ENCODE measurements at regions not wholly inside any gene's neighbourhood (a gene's known extent, or its start where the extent isn't known, plus 50 kb on each side); places are given as distances from the start of the nearest gene placed in this dataset.

DNA sequence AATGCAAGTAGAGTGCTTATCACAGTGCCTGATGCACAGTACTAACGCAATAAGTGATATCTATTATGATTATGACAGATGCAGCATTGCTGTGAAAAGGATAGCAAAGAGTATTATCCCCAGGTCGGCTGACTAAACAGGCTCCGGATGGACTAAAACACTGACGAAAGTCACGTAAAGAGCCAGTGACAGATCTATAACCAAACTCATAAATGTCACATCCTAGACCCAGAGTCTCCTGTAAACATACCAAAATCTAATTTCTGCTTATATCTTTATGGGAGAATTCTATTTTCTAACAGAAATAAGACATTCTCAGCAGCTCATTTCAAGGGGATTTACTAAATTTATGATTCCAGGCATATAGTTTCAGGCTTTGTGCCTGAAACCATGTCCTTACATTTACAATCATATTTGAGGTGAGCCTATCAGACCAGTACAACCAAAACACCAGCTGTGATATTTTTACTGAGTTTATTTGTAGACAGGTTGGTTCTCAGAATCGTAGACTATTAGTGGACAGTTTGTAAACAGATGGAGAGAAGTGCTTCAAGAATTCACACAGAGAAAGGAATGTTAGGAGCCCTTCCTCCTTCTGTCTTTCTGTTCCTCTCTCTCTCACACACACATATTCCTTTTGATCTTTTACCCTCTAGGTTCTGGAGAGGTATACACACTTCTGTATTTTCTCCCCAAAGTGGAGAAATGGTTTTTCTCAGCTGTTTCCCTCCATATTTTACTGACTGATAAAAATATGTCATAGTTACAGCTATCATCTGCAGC lies 52.4 kb upstream of the WDR26 start:
- DNase-seq = no peak

DNA sequence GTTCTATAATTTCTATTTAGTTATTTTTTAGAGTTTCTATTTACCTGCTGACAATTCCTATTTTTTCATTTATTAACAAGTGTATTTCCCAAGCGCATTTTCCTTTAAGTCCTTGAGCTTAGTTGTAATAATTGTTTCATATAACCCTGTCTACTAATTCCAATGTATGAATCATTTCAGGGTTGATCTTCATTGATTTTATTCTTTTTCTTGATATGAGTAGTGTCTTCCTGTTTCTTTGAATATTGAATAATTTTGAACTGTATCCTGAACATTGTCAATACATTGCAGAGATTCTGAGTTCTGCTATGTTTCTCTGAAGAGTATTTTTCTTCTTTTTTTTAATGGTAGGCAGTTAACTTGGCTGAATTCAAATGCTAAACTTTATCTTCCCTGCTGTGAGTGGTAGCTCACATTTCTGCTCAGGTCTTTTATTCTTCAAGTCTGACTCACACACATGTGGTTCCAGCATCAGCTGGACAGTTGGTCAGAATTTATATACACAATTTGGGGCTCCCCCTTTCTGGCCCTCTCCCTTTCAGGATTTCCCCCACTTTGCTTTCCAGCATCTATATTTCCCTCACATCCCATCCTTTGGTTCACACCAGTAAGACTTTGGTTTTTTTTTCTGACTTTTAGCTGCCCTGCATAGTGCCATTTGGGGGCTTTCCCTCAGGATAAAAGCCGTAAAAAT lies 54.4 kb upstream of the WDR26 start:
- no peak for DNase-seq

DNA sequence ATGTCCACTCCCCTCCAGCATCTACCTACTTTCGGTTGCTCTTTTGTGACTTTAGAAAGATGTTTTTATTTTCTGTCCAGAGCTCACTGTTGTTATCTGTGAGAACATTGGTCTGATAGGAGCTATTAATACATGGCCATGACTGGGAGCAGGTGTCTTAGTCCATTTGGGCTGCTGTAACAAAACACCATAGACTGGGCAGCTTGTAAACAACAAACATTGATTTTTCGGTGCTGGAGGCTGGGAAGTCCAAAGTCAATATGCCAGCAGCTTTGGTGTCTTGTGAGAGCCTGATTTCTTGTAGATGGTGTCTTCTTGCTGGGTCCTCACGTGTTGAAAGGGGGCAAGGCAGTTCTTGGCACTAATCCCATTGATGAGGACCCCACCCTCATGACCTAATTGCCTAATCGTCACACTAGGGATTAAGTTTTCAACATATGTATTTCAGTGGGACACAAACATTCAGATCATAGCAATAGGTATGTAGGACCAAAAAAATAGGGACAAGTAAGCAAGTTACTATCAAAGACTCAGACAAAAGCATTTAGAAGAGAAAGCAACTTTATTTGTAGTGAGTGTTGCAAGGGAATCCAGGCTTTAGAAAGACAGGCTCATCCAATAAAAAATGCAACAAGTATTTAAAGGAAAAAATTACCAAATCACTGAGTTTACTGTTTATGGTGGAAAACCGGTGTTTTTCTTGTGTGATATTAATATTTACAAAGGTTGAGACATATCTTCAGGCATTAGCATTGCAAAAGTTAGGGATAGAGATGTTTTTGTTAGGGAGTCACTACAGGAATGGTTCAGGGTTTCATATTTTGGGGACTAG lies 55.2 kb upstream of the WDR26 start:
- DNase-seq = no peak

DNA sequence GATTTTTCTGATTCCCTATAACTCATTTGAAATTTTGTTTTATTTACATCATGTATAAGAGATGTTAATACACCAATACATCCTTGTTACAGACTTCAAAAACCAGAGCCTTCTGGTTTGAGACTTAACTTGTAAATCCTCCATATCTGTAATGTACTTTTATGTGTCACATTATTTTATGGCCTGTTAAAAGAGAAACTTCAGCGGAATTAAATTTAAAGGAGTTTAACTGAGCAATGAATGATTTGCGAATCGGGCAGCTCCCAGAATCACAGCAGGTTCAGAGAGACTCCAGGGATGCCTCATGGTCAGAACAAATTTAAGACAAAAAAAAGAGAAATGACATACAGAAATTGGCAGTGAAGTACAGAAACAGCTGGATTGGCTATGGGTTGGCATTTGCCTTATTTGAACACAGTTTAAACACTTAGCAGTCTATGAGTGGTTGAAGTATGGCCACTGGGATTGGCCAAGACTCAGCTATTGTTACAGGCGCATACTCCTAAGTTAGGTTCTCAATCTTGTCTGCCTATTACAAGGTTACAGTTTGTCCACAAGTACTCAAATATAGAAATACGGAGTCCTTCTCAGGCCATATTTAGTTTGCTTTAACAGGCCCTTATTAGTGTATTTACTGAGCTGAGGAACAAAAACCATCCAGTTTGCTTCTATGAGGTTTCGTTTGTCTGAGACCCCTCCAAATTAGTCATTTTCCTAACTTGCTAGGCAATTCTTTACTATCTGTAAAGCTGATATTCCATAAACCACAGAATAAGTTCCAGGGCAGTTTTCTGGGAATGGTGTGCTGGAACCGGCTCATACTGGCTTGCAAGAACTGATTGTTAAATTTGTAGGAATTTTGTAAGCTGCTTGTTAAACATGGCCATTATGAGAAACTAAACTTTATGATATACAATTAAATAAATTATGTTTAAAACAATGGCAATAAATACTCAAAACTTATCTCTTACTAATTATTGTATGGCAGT lies 56.2 kb upstream of the WDR26 start:
- no peak for DNase-seq

DNA sequence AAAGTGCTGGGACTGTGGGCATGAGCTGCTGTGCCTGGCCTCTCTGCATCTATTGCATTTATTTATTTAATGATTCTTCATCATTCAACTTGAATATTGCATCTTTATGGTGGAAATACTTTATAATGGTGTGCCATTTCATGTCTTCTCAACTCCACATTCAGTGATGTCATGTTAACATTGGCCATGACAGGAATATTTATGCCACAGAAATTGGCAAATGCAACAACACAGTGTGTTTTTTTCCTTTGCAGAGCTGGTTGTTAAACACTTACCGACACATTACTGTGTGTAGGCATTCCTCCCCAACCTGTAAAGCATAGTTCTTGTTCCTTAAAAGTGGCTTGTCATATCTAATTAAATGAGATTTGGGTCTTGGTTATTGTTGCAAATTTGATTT lies 57.4 kb upstream of the WDR26 start:
- no peak for DNase-seq

DNA sequence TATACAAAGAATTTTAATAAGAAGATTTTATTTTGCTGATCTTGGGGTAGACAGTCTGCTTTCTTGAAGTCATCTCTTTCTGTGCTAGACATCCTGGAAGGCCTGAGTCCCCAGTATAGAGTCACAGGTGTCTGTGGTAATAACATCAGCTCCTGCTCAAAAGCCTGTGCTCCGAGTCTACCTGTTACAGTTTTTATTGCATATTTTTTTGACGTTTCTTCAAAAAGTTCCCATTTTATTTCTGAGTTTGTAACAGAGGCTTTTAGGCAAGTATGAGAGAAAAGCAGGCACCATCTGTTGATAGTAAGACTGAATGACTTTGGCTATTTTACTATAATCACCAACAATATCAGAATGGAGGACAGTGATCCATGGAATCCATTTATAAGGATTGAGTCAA lies 58.0 kb upstream of the WDR26 start:
- no peak for DNase-seq

DNA sequence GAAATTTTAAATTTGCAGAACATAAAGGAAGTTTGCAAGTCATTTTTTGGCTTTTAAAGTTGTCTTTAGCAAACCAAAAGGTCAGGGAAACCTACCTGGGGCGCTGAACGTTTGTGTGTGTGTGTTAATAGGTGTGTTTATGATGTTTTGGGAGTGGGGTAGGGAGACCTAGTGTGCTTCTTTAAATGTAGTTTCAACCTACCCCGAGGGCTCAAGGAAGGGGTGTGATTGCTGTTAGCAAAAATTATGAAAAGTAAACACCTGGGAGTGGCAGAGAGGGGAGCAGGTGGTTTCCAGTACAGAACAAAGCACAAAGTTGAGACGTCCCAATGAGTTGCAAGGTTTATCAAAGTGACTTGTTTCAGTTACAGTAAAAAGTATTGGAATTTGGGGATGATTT lies 58.7 kb upstream of the WDR26 start:
- no peak for DNase-seq

DNA sequence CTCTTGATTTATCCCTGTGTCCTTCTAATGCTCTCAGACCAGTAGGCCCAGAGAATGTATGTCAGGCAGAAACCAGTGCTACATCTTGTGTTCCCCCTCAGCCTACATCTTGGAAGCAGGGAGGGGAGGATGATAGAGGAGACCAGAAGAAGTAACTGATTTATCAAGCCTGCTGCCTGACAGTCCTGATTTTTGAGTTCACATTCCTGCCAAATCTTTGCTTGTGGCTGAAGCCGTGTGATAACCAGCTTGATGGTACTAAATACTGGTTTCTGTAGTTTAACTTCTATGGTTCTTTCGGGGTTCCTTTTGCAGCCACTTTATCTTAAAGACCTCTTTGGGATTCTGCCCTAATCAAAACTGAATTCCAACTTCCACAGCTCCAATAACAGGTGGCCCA lies 59.7 kb upstream of the WDR26 start:
- DNase-seq = no peak

DNA sequence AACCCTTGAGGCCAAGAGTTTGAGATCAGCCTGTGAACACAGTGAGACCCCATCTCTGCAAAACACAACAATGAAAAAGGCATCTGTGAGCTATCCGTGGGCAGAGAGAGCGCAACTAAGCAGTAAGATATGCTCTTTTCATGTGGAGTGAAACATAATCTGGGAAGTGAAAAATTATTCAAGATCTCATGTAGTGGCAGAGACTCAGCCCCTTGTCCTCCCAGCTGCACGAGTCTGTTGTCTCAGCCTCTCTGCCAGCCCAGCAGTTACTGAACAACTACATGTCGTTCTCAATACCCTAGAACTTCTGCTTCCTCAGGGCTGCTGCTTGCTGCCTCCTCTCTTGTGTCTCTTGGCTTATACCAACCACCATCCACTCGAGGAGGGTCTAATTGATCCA lies 61.3 kb upstream of the WDR26 start:
- no peak for DNase-seq

DNA sequence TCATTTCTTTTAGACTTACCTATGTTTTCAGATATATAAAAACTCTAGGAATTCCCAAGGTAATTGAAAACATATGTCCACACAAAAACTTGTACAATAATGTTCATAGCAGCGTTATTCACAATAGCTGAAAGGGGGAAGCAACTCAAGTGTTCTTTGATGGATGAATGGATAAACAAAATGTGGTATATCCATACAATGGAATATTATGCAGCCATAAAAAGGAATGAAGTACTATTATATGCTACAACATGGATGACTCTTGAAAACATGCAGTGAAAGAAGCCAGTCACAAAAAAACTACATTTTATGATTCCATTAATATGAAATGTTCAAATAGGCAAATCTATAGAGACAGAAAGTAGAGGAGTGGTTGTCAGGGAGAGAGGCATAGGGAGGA lies 62.2 kb upstream of the WDR26 start:
- DNase-seq = no peak

DNA sequence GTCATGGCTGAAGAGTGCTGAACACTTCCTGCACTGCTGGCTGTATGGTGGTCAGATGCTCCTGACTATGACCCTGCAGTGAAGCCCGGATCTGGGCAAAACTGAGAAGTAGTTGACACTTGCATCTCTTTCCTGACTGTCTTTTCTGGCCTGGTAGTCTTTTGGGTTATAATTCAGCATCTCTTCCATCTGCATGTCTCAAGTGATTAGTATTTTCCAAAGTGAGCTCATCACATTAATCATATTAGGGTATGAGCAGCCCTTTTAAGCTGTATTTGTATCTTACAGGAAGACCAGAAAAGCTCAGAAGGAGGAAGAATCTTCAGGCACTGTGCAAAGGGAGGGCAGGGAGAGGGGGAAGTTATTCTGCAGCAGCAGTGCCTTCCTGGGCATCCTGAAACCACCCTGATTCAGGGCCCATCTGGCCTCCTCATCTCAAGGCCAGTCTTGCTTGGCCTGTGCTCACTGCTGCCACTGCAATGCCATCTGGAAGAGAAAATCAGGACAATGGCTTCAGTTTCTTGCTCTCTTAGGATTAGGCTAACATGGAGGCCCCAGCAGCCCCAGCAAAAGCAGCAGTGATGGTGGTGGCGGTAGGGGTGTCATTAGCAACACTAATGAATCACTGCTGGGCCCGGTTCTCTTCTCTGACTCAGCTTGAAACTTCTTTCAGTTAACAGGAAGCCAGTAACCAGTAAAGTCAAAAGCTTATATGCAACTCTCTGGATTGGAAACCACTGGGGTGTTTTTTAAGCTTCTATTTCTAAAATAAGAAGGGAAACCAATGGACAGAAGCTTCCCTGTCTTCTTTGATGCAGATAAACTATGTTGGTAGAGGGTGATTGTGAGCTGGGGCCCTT lies 63.3 kb upstream of the WDR26 start:
- peak; percentile 59 for DNase-seq

DNA sequence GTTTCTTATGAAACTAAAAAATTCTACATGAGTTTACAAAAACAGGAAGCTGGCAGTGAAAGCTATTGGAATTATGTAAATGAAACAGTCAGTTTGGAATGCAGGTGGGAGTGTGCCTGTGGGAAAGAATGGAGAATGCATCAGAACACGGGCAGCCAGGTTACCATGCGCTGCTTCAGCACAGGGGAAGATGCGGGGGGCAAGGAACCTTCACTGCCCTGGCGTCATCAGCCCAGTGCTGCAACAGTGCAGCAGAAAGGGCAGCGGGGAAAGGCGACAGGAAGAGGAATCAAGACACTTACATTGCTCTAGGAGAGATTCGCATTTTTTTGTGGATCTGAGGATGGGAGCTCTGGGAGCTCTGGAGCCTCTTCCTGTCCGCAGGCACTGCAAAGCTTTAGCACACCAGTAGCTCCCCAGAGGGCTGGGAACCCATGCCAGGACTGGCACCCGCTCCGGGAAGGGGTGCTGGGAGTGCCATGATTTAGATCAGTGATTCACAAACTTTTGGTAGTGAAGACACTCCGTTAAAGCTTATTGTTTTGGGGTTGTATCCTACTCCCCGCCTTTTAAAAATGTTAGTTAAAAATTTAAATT lies 64.1 kb upstream of the WDR26 start:
- no peak for DNase-seq

DNA sequence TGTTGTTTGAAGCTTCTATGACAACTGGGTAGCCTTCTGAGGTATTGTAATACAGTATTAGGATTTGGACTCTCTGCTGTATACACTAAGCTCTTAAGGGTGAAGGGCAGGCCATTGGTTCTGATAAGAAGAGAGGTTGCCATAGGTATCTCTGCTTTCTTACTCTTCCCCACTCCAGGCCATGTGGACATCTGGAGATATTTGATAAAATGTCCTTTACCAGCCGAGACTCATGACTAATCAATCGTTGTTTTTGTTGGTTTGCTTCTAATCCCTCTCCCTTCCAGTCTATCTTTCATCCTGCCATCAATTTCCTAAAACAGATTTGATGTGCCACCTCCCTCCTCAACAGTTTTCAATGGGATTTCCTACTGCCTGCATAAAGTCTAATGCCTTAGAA lies 64.6 kb upstream of the WDR26 start:
- no peak for DNase-seq

DNA sequence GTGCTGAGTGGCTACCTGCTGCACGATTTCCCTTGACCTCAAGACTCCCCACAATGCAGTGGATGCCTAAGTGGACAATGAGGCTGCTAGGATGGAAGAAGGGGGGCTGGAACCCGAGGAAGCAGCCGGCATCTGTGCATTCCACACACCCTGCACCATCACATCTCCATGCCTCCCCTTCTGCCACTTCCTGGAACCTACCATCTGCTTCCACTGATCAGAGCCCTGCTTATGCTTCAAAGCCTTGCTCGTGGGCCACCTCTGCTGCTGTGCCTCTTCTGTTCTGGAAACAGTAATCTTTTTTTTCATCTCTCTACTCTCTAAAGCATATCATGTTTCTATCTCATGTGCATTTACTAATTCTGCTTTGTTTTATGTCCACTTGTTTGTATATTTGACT lies 66.2 kb upstream of the WDR26 start:
- DNase-seq = no peak

DNA sequence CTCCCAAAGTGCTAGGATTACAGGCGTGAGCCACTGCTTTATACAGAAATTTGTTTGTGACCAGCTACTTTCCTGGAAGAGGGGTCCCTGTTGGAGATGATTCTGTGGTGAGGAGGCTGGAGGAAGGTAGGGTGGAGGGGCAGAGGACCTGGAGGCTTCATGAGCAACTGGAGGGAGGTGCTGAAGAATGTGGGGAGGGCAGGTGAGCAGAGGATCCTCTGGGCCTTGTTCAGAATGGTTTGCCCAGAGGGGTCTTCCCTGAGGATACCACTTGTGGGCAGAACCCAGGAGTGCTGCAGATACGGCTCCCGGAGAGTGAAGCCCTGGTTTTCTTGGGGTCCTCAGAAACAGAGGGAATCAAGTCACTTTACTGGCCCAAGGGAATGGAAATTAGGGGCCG lies 67.2 kb upstream of the WDR26 start:
- DNase-seq = no peak

DNA sequence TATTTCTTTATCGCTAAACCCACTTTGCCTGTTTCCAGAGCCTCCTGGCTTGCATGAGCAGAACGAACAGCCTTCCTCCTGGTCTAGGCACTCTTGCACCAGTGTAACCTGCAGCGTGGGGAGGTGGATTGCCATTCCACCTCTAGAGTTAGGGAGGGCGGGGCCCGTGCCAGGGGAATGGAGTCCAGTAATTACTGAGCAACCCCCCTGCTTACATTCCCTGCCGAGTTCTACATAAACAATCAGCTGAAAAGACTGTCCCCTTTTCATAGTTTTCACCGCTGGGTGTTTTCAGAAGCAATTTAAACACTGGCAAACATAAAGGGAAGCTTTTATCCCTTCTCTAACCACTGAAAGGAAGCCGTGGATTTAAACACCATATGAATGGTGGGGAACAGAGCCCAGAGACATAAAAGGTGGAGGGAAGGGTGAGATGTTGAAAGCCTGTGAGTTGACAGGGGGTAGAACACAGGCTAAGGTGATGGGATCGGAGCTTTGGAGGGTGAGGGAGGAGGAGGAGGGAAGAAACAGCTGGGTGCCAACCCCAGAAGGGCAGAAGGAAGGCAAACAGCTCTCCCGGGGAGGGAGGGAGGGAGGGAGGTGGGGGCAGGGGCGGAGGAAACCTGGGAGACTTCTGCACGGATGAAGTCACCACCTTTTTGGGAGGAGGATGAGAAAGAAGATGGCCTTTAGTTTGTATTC lies 68.0 kb upstream of the WDR26 start:
- DNase-seq = peak; percentile 27

DNA sequence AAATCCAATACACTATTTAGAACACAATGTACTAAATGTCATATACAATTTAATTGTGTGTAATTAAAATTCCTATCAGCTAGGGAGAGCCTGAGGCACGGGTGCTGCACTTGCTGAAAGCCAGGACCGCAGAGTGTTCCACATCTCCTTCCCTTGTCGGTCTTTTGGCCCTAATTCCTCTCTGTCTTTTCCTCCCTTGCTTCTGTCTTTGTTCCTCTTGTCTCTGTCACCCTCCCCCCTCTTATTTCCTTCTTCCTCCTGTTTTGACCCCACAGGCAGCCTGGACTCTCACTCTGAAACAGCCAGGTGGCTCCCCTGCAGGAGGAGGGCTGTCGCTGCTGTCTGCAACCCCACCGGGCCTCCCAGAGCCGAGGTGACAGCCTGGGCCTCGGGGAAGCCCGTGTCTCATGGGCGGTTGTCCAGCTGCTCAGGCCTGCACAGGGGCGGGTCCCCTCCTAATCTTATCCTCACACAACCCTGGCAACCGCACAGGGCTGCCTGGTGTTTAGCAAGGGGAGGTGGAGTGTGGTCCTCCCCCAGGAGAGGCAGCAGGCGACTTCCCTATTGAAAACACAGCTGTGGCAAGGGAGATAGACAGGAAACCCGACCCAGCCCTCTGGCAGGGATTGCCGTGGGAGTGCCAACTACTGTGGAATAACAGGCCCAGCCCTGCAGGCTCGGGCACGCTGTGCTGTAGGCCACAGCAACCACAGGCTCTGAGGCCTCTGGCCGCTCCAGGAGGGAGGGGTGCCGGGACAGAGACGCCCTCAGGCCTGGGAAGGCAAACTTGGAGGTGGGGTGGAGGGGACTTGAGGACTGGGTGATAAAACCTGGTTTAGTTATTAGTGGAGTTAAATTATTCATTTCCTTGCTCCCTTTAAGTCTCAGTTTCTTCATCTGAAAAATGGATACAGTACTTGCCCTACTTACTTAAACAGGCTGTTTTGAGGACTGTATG lies 68.8 kb upstream of the WDR26 start:
- peak; percentile 91 for DNase-seq

DNA sequence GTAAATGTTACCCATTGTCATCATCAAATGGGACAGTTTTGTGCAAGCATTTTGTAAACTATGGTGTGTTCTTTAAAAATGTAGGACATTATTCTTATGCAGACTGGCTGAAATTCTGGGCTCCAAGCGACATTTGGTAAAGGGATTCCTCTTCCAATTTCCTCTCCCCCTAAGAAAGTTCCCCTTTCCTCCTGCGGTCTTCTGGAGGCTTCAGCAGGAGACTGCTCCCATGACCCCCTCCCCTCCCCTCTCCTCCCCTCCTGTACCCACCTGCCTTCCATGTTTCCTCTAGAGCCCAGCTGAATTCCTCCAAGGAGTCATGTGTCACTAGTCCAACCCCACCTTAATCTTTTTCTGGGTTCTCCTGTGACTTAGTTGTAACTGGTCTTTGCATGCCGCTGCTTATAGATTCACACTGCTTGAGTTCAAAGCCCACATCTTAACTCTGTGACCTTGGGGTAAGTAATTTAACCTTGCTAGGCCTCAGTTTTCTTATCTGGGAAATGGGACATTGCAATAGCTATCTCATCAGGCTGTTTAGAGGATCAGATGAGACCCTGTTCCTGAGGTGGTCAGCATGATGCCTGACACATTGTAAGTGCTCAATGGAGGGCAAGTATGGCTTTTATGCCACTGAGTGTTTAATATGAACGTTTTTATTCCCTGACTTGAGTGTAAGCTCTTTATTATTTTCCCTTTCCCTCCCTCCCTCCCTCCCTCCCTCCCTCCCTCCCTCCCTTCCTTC lies 69.9 kb upstream of the WDR26 start:
- no peak for DNase-seq

All from RPMI8226 (cell line).